ENCODE measurements at regions not wholly inside any gene's neighbourhood (a gene's known extent, or its start where the extent isn't known, plus 50 kb on each side); places are given as distances from the start of the nearest gene placed in this dataset.

- no peak for TF ChIP-seq CTCF (IDR thresholded peaks at IDR 0.05)
- TF ChIP-seq POLR2A (IDR thresholded peaks at IDR 0.05): no peak
Observed at GRCh38 chr7:92969061-92969460, 132.7 kb upstream of the CDK6 start.
